ENCODE measurements at regions not wholly inside any gene's neighbourhood (a gene's known extent, or its start where the extent isn't known, plus 50 kb on each side); places are given as distances from the start of the nearest gene placed in this dataset.

DNA sequence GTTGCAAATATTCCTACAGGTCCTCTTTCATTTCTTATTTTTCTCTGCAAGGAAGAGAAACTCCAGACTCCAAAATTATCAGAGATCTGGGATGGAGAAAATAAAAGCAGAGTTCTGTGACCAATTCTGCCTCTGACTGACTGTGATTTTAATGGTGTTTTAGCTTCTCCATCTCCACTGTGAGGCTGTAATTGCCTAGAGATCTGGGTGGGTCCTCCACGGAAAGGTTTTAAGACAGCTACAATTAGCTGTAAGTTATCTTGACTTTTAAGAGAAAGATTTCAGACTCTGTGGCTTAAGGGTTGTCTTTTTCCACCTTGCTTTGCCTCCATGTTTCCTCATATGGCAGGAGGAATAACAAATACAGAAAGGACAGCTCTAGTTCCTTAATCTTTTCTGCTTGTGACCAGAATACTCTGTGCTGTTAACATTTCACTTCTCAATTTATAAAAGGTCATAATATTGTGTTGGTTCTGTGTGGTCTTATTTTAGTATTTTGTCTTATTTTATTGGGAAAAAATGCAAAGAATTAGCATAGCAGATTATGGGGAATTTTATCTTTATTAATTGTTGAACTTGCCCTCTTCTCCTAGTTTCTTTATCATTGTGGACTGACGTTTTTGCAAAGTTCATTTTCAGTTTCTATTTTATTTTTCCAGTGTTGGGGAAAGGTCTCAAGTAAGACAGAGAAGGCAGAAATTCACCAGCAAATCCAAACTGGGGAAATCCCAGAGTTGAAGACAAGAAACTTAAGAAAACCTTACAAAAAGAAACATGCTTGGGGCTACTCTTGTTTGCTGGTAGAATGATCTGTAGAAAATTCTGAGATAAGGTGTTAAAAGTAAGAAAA is 157.9 kb downstream of the RAP2B start:
- Mint-ChIP-seq H3K4me3 (peak overlapping the region; percentile 27), H3K27me3 (no peaks in the 10 kb centered on the region), H3K9me3 (ENCODE audit: low read depth) (peaks cover 4% of the 10 kb centered on the region), H3K36me3 (ENCODE audit: low read depth) (peaks cover 2% of the 10 kb centered on the region), H3K4me1 (peaks cover 19% of the 10 kb centered on the region), H3K27ac (peak overlapping the region; percentile 51)
- CTCF ChIA-PET: interaction anchor here (1.1 kb wide), 1 partner anchor 9 kb away, joined by 5 read pairs; no protein-coding TSS in a partner anchor
- POLR2A ChIA-PET: no interaction called here
- intact Hi-C loops (cut with DNase I, micrococcal nuclease): no loop called here
- peak; percentile 63 for ATAC-seq
- DNase-seq: no peak

DNA sequence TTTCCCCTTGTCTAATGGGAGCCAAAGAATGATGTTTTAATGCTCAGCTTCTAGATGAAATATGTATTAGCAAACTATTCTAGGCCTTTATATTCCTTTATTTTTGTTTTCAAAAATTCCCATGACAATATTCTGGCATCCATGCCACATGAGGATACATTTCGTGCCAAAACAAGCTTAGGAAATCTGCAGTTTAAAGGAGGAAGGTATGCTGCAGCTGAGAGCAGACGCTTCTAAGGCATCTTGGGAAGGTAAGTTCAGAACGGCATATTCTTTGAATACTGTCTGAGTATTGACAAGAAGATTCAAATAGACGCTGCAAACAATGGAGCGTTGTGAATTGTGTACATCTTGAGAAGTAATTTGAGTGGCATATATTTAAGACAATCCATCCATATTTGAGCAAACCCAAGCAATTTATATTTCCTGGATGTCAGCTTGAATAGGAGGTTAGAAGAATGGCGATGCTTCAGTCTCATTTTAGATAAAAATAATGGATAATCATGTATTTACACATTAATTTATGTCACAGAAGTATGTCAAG is 158.6 kb downstream of the RAP2B start:
- POLR2A ChIA-PET: no interaction called here
- intact Hi-C loops (cut with DNase I, micrococcal nuclease): no loop called here
- Mint-ChIP-seq H3K36me3 (ENCODE audit: low read depth) (no peaks in the 10 kb centered on the region), H3K27ac (peak overlapping the region; percentile 51), H3K9me3 (ENCODE audit: low read depth) (peaks cover 3% of the 10 kb centered on the region), H3K27me3 (no peaks in the 10 kb centered on the region), H3K4me1 (peaks cover 19% of the 10 kb centered on the region), H3K4me3 (peak overlapping the region; percentile 27)
- no peak for ATAC-seq
- CTCF ChIA-PET: no interaction called here
- DNase-seq: no peak

DNA sequence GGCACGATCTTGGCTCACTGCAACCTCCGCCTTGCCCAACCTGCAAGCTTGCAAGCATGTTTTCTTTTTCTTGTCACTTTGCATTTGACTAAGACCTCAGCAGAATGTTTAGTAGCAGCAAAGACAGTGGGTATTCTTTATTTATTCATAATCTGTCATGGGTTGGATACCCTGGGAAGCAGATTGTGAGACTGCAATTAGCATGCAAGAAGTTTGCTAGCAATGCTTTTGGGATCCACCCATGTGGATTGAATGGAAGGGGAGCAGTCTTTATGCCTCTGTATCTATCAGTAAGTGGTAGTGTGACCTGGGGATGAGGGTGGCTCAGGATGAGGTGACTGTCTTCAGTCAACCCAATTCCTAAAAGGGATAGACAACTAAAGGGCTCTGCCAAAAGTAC is 166.7 kb downstream of the RAP2B start:
- DNase-seq (no peak), ATAC-seq (no peak)
- no peaks in the 10 kb centered on the region for H3K27me3 Mint-ChIP-seq
- H3K9me3 Mint-ChIP-seq (ENCODE audit: low read depth): peaks cover 3% of the 10 kb centered on the region
- H3K27ac Mint-ChIP-seq: no peak overlapping the region
- POLR2A ChIA-PET: no interaction called here
- H3K4me3 Mint-ChIP-seq: no peak overlapping the region
- H3K36me3 Mint-ChIP-seq (ENCODE audit: low read depth): no peaks in the 10 kb centered on the region
- CTCF ChIA-PET: no interaction called here
- peaks cover 4% of the 10 kb centered on the region for H3K4me1 Mint-ChIP-seq
- intact Hi-C loops (cut with DNase I, micrococcal nuclease): no loop called here

DNA sequence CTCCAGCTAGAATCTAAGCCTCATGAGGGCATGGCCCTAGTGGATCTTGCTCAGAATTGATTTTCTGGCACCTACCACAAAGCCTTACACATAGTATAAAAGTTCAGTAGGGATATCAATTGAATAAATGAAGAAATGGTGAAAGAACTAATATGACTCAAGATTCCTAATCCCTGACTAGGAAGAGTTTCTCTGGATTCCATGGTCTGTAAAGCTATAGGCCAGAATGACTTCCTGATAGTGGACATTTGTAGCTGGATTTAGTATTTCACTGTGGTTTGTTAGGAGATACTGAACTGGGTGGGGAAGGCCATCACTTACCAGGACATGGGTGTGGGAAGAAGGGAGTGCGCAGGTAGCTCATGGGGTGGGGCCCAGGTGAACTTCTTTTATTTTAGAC is 168.9 kb downstream of the RAP2B start:
- Mint-ChIP-seq H3K27me3 (no peaks in the 10 kb centered on the region), H3K9me3 (ENCODE audit: low read depth) (no peaks in the 10 kb centered on the region), H3K27ac (no peak overlapping the region), H3K36me3 (ENCODE audit: low read depth) (no peaks in the 10 kb centered on the region), H3K4me1 (peaks cover 4% of the 10 kb centered on the region), H3K4me3 (no peak overlapping the region)
- ATAC-seq: no peak
- DNase-seq: no peak
- intact Hi-C loops (cut with DNase I, micrococcal nuclease): no loop called here
- ChIA-PET POLR2A (no interaction called here), CTCF (no interaction called here)

DNA sequence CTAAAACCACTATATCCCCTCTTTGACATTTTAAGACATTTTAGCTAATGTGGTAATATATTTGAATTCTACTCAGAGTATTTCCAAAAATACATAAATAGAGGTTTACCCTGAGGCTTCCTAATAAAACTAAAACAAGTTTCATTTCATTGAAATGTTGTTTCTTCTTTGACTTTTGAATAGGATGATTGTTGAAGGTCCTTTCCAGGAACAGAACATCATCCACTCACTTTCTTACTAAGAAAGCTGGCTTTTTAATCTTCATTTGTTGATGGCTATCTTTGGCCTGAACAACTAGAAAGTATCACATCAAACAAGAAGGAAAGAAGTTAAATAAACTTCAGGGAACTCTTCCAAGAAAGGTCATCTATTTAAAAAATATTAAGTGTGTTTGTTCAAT is 169.7 kb downstream of the RAP2B start:
- Mint-ChIP-seq H3K27ac (no peak overlapping the region), H3K4me1 (peaks cover 4% of the 10 kb centered on the region), H3K9me3 (ENCODE audit: low read depth) (no peaks in the 10 kb centered on the region), H3K27me3 (no peaks in the 10 kb centered on the region), H3K36me3 (ENCODE audit: low read depth) (no peaks in the 10 kb centered on the region), H3K4me3 (no peak overlapping the region)
- POLR2A ChIA-PET: no interaction called here
- DNase-seq: no peak
- no peak for ATAC-seq
- intact Hi-C loops (cut with DNase I, micrococcal nuclease): no loop called here
- CTCF ChIA-PET: interaction anchor here (0.6 kb wide), 1 partner anchor 289 kb away, joined by 3 read pairs; no protein-coding TSS in a partner anchor

DNA sequence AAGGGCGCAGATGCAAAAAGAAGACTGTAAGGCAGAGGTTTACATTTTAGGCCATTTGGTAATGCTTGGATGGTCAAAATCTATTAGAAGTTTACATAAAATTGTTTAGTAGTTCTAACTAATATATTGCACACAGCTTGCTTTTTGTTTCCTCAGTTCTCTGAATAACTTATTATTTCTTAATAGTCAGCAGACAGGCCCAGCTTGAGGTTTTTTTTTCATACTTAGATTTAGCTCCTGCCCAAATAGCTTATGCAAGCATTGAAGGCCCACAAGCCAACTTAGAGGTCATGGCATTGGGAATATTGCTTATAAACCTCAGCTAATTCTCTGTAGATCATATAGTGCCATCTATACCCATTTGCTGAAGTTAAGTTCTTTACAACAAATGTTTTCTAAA is 172.5 kb downstream of the RAP2B start:
- no peak for ATAC-seq
- intact Hi-C loops (cut with DNase I, micrococcal nuclease): no loop called here

DNA sequence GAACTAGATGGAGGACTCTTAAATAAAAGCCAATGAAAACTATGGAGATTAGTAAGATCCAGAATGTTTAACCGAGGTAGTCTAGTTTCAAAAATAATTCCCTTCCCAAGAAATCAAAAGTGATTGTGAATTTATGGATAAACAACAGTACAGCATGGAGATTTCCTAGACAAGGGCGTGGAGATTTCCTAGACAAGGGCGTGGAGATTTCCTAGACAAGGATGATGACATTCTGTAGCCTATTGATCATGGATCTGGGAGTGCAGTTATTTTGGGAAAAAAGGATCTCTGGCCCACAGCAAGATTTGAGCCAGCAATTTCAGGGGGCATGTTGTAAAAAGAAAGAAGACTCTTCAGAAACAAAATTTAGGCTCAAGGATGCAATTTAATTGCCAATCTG is 175.3 kb downstream of the RAP2B start:
- peaks cover 14% of the 10 kb centered on the region for H3K4me1 Mint-ChIP-seq
- intact Hi-C loops (cut with DNase I, micrococcal nuclease): no loop called here
- CTCF ChIA-PET: no interaction called here
- H3K9me3 Mint-ChIP-seq (ENCODE audit: low read depth): peaks cover 6% of the 10 kb centered on the region
- no peak for DNase-seq
- H3K4me3 Mint-ChIP-seq: no peak overlapping the region
- peaks cover 1% of the 10 kb centered on the region for H3K27me3 Mint-ChIP-seq
- ATAC-seq: no peak
- POLR2A ChIA-PET: no interaction called here
- H3K36me3 Mint-ChIP-seq (ENCODE audit: low read depth): no peaks in the 10 kb centered on the region
- no peak overlapping the region for H3K27ac Mint-ChIP-seq

More for the DNA sequence above, 172.5 kb downstream of the RAP2B start:
- Mint-ChIP-seq H3K9me3 (ENCODE audit: low read depth) (no peaks in the 10 kb centered on the region), H3K36me3 (ENCODE audit: low read depth) (no peaks in the 10 kb centered on the region), H3K4me3 (no peak overlapping the region), H3K27me3 (no peaks in the 10 kb centered on the region), H3K4me1 (peaks cover 14% of the 10 kb centered on the region), H3K27ac (no peak overlapping the region)
- no peak for DNase-seq
- ChIA-PET POLR2A (no interaction called here), CTCF (no interaction called here)

DNA sequence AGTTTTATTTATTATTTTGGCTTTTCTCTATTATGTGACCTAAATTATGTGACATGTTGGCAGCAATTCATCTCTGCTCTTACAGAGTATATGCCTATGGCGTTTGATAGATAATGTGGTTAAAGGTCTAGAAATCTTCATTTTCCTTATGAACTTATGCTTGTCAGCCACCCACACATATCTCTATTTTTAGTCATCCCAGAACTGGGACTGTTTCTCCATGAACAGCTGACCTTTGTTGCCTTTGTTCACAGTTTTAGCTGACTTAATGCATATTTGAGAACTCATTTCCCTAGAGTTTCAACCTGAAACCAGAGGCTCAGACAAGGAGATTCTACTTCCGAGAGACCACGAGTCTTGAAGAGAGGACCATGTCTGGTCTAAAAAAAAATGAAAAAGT is 176.5 kb downstream of the RAP2B start:
- Mint-ChIP-seq H3K27me3 (peaks cover 1% of the 10 kb centered on the region), H3K4me3 (no peak overlapping the region), H3K27ac (no peak overlapping the region), H3K4me1 (peaks cover 11% of the 10 kb centered on the region), H3K36me3 (ENCODE audit: low read depth) (no peaks in the 10 kb centered on the region), H3K9me3 (ENCODE audit: low read depth) (peaks cover 6% of the 10 kb centered on the region)
- DNase-seq (no peak), ATAC-seq (peak; percentile 44)
- intact Hi-C loops (cut with DNase I, micrococcal nuclease): no loop called here
- ChIA-PET POLR2A (no interaction called here), CTCF (no interaction called here)

DNA sequence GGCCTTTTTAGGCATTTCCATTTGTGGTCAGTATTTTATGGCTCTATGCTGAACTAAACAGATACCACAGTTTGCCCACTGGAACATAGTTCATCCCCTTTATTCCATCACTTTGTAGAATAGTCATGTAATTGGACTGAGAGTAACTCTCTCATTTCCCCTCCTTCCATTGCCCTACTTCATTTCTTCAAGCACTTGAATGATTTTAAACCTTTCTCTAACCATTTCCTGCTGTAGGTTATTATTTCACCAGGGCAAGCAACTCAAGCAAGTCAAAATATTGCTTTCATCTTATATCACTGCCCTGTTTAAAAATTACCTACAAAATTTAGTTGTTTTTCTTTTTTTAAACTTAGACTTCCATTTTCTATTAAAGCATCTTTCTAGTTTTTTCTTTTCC is 177.0 kb downstream of the RAP2B start:
- H3K9me3 Mint-ChIP-seq (ENCODE audit: low read depth): peaks cover 6% of the 10 kb centered on the region
- H3K27ac Mint-ChIP-seq: no peak overlapping the region
- ChIA-PET POLR2A (no interaction called here), CTCF (no interaction called here)
- ATAC-seq (no peak), DNase-seq (no peak)
- no peak overlapping the region for H3K4me3 Mint-ChIP-seq
- peaks cover 11% of the 10 kb centered on the region for H3K4me1 Mint-ChIP-seq
- H3K36me3 Mint-ChIP-seq (ENCODE audit: low read depth): no peaks in the 10 kb centered on the region
- intact Hi-C loops (cut with DNase I, micrococcal nuclease): no loop called here
- peaks cover 1% of the 10 kb centered on the region for H3K27me3 Mint-ChIP-seq

DNA sequence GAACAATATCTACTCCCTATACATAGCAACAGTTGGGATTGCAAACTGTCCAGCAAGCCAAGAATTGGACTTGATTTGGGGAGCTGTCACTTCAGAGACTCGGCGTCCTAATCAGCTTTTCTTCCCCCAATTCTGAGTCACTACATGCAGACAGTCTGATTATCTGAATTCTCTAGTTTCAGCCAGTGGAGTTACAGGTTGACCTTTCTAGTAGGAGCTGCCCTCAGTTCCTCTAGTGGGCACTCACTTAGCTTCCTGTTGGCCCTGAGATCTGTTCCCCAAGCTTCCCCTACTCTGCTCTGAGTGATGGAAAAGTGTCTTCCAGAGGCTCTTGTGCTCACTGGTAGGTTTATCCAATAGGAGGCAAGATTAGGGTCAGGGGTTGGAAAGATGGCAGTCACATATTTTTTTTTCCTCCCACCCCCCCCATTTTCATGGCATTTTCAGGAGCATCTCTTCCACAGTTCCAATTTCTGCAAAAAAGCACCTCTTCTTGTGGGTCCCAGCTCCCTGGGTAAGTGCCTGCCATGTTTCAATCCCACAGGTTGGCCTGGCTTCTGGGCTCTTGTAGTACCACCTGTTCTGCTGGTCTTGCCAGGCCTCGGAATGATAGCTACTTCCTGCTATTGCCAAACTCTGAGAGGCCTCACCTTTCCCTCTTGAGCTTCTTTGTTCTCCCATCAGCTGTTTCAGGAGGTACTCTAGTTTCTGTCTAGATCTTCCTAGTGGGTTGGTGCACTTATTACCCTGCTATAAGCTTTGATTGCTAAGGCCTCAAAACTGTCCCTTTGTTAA is 182.2 kb downstream of the RAP2B start:
- no peak overlapping the region for H3K4me3 Mint-ChIP-seq
- peaks cover 6% of the 10 kb centered on the region for H3K9me3 Mint-ChIP-seq (ENCODE audit: low read depth)
- intact Hi-C loops (cut with DNase I, micrococcal nuclease): no loop called here
- no peaks in the 10 kb centered on the region for H3K36me3 Mint-ChIP-seq (ENCODE audit: low read depth)
- ChIA-PET POLR2A (no interaction called here), CTCF (interaction anchor here (0.6 to 0.7 kb wide), 2 partner anchors 191 to 294 kb away, joined by 4 read pairs; no protein-coding TSS in a partner anchor)
- peaks cover under 1% of the 10 kb centered on the region for H3K4me1 Mint-ChIP-seq
- DNase-seq: no peak
- peaks cover 4% of the 10 kb centered on the region for H3K27me3 Mint-ChIP-seq
- no peak overlapping the region for H3K27ac Mint-ChIP-seq
- no peak for ATAC-seq

DNA sequence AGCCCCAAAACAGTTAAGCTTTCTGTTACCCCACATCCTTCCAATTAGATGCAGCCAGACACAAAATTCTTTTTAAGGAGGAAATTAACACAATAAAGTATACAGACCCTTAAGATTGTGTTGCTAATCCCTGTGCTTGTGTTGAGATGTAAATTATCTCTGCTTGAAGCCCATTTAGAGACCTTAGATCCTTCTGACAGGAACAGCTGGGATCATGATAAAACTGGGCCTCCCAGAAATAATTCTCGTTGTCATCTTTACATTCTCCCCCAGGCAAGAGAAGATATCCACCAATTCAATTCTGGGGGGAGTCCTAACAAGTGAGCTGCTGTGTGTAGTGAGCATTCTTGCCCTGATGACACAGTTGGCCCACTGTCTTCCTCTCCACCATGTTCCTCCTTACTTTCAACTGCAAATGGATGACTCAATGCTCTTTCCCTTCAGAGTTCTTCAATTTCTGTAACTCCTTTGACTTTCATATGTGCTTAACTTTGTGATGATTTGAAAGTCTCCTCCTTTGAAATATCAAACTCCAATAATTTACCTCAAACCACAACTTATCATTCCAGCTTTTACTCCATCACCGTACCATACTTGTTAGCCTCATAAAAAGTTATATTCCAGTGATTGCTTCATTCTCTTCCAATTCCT is 186.6 kb downstream of the RAP2B start:
- Mint-ChIP-seq H3K4me1 (peaks cover 2% of the 10 kb centered on the region), H3K27ac (no peak overlapping the region), H3K36me3 (ENCODE audit: low read depth) (no peaks in the 10 kb centered on the region), H3K9me3 (ENCODE audit: low read depth) (no peaks in the 10 kb centered on the region), H3K27me3 (peaks cover 7% of the 10 kb centered on the region), H3K4me3 (no peak overlapping the region)
- CTCF ChIA-PET: no interaction called here
- POLR2A ChIA-PET: no interaction called here
- intact Hi-C loops (cut with DNase I, micrococcal nuclease): no loop called here
- DNase-seq (no peak), ATAC-seq (no peak)

Measured in activated CD4-positive, alpha-beta T cell treated with anti-CD3 and anti-CD28 coated beads for 36 hours (primary cell).